DMS79 treated with DMSO at 0.1 percent for 48 hours (cell line): ENCODE measurements at regions not wholly inside any gene's neighbourhood (a gene's known extent, or its start where the extent isn't known, plus 50 kb on each side); places are given as distances from the start of the nearest gene placed in this dataset.
"Not testable (repeated sequence)": the region's sequence is repeated elsewhere in the genome, so short reads cannot be mapped to it uniquely, and the experiment has no call there.

Source experiments
- DNase-seq: peaks from one replicate; lab custom pipeline; 2025; lab: John Stamatoyannopoulos, UW

DNA sequence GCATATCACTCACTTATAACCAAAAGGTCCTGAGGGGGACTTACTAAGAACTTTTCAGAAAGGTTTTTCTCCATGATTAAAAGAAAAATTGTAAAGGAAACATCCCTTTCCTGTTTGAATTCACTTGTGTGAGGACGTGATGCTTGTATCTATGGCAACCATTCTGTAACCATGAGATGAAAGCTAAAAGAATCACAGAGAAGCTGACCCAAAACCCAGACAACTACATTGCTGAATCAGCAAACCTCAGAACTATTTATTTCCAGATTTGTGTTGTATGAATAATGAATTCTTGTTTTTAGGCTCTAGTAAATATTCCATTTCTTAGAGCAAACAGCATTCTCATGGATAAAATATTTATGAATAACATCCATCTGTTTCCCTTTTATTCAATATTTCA lies 91.2 kb downstream of the RCHY1 start:
- DNase-seq: no peak

DNA sequence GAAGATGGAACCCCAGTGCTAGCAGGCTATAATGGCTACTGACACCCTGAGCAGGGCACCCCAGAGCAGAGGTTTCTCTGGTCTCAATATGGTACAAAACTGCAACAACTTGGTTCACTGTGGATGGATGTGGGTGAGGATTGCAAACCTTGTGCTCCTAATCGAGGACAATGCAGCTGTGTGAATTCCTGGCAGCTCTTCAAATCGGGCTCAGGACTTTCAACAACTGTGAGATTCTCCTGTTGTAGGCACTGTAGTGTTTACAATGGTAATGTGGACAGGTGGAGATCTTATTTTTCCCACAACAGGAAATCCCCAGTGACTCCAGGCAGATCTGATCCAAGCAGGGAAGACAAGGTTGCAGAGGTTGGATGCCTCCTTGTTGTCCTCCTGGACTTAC lies 101.5 kb downstream of the RCHY1 start:
- no peak for DNase-seq

DNA sequence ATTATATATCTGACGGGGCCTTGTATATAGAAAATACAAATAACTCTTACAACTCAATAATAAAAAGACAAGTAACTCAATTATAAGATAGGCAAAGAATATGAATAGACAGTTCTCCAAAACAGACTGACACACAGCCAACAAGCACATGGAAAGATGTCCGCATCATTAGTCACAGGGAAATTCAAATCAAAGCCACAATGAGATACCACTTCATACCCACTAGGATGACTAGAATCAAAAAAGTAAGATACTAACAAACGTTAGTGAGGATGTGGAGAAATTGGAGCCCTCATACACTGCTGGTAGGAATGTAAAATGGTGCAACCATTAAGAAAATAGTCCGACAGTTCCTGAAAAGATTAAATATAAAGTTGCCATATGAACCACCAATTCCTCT lies 115.7 kb downstream of the RCHY1 start:
- DNase-seq: no peak

DNA sequence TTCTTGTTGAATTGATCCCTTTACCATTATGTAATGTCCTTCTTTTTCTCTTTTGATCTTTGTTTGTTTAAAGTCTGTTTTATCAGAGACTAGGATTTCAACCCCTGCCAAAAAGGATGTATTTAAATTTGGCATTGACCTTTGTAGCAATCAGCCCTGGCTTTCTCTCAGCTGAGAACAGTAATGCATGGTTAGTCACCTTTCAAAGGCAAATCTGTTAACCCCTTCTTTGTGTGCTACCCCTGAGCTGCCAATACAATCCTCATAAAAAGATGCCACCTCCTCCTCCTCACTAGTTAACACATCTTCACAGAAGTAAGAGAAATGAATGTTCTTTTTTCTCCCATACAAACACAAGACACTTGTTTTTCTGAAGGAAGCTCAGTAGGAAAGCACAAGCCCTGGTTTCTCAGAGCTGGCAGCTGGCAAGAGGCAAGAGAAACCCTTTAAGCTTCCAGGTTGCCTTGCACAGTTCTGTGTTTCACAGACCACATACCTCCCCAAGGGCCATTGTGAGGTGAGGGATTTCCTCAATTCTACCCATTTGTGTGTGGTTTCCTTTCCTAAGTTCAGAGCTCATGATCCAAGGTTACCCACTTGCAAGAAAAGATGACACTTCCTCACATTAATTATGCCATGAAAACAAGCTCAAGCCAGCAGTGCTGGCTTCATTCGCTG lies 122.6 kb downstream of the RCHY1 start:
- DNase-seq: no peak

DNA sequence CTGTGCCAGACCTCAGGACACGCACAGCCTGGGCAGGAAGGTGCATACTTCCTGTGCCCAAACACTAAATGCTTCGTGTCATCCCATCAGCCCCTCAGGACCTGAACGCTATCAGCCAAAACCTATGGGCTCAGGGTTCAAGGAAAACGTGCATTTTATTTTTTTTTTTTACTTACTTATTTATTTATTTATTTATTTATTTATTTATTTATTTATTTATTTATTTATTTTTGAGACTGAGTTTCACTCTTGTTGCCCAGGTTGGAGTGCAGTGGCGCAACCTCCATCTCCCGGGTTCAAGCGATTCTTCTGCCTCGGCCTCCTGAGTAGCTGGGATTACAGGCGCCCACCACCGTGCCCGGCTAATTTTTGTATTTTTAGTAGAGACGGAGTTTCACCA lies 127.8 kb downstream of the RCHY1 start:
- DNase-seq: not testable (repeated sequence)

DNA sequence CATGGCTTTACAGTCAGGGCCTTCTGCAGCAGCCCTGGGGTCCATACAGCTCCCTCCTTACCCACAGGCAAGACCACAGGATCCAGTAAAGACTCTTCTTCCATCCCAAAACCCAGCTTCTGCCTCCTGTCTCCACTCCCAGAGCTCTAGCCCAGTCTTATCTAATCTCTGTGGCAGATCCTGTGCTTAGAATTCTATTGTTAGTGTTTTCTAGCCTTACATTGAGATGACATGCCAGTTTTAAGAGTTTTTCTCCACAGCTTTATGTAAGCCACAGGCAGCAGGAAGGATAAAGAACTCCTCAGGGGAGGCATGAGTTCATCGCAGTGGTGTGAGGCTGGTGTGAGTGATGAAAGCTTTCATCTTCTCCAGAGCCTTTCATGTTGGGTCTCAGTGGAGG lies 129.1 kb downstream of the RCHY1 start:
- no peak for DNase-seq

DNA sequence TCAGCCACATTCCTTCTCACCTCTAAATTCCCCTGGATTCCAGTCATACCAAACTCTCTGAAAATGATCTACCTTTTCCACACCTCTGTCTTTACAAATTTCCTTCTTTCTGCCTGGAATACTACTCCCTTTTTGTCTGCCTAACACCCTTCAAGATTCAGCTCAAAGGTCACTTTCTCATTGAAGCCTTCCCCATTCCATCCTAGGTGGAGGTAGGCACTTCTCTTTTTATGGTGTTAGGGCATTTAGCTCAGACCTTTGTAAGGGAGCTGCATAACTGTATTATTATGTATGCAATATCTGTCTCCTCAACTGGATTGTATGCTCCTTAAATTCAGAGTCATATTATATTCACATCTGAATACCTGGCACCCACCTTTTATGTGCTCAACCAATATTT lies 137.7 kb downstream of the RCHY1 start:
- no peak for DNase-seq

DNA sequence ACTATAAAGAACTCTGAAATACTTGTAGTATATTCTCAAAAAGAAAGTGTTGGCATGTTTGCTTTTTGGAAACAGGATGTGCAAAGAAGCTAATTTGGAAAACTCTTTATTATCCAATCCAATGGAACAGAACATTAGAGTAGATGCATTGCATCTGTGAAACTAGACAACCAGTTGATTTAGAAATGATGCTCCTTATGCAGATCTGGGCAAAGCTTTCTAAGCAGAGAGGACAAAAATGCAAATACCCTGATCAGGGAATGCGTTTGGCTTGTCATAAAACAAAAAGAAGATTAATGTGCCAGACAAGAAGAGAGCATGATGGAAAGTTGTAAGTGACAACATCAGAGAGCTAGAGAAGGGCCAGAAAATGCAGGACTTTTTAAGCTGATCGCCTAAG lies 142.3 kb downstream of the RCHY1 start:
- no peak for DNase-seq

DNA sequence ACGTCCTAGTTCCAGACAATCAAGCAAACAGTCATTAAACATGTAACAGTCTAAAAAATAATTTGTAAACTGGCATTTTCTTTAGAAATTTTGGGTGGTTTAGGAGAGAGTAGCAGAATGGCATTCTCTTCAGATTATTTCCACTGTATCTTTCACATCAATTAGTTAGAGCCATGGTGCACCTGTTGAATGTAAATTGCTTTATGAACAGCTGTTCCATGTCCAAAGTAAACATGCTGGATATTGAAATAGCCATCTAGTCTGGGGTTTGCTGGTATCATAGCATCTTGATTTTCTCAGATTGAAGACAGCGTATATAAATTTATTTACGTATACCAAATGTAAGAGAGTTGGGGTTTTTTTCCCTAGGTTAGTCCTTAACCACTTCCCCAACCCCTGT lies 143.6 kb downstream of the RCHY1 start:
- no peak for DNase-seq

DNA sequence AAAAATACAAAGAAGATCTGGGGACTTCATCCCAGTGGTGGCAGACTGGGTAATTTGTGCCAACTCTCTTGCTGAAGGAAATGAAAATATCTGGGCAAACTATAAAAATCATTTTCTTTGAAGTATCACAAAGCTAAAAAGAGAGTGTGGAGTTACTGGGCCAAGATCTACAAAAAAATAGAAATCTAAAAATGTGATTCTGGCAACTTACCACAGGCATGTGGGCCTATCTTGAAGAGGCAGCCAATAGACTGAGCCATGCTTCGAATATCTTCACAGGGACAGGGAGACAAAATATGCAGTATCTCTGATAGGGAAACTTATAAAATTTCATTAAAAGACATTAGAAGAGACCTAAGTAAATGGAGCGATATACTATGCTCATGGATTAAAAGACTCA lies 168.8 kb downstream of the RCHY1 start:
- DNase-seq: no peak

DNA sequence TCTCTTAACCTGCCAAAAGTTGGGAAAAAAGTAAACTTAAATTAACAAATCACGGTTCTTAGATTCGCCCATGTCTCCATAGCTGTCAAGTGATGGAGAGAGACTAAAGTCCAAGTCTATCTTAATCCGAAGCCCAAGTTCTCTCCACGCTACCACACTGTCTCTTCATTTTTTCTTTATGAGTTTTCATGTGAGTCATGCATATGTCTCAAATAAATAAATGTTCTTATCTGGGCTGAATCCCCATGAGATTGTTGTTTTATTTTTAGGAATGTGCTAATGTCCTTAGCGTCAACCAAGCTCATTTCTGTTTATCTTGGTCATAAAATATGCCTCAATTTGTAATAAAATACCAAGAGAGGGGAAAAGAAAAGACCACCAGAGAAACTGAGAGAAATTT lies 169.3 kb downstream of the RCHY1 start:
- DNase-seq: no peak

DNA sequence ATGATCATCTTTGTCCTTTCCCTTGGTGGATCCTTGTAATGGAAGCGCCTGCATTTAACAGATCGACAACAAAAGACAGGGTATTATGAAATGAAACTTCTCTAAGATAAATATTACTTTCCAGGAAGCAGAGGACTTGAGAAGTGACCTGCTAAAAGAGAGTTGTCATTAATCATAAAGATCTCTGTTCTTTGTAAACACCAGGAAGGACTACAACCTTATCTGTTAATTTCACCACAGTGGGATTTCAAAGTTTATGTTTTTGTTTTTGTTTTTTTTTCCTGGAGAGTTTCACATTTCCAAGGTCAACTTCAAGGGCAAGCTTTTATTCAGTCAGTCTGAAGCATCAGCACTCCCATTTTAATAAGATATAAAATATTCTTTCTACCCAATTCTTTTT lies 170.9 kb downstream of the RCHY1 start:
- DNase-seq: no peak

DNA sequence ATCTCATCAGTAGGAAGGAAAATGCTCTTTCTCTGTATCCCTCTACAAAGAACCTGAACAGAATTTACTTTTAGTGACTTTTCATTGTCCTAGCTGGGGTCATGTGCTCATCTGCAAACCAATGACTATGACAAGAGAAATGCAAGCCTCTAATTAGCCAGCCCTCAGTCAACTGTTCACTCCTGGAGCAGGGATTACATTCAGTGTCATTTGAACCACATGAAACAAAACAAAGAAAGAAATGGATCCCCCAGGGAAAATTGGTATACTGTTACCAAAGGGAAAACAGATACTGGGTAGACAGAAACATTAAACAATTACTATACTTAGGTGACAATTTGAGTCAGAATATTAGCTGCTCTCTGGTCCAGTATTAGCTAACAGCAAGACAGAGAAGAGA lies 173.6 kb downstream of the RCHY1 start:
- DNase-seq: no peak

DNA sequence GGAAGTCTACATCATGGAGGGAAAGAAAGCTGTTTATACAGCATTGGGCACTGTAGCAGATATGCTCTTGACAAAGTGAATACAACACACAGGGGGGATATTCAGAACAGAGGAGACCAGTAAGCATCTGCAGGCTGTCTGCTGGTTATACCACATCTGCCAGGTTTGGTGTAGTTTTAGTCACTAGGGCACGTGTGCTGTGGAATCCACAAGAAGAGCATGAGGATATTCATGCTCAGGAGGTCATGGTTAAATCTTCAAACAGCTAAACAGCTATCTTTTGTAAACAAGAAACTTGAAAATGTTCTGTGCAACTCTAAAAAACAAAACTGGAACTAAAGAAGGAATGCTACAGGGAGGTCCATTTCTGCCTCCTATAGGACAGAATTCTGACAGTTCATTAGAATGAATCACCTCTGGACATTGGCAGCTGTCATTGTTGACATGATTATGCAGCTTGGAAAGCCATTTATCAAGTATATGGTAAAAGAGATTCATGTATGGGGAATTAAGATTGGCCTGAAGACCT lies 175.8 kb downstream of the RCHY1 start:
- no peak for DNase-seq

DNA sequence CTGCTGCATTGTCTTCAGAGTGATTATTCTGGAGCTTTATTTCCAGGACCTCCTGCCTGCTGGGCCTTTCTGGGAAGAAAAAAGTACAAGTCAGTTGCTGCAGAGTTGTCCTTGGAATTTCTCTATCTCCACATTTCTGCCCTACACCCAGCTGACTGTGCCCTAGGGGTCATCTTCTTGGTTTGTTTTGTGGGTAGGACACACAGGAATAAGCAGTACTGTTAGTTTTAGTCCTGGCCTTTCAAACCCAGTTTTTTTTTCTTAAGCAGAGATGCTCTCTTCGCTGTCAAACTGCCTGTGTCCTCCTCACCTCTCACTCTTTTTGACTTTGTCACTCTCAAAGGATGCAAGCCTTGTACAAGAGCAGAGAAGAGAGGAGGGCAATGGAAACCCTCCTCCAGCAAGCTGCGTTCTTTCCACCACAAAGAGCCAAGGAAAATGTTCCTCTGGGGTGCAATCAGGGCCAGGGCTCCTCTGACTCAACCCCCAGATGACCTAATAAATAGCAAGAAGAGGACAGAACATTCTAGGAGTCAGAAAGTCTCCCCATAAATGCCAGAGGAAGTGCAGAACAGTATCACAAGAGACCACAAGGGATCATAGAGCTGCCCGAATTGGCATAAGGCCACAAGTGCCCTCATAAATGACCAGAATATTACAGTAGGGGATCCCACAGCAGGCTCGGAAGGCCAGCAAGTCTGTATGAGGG lies 186.2 kb downstream of the RCHY1 start:
- DNase-seq: no peak

DNA sequence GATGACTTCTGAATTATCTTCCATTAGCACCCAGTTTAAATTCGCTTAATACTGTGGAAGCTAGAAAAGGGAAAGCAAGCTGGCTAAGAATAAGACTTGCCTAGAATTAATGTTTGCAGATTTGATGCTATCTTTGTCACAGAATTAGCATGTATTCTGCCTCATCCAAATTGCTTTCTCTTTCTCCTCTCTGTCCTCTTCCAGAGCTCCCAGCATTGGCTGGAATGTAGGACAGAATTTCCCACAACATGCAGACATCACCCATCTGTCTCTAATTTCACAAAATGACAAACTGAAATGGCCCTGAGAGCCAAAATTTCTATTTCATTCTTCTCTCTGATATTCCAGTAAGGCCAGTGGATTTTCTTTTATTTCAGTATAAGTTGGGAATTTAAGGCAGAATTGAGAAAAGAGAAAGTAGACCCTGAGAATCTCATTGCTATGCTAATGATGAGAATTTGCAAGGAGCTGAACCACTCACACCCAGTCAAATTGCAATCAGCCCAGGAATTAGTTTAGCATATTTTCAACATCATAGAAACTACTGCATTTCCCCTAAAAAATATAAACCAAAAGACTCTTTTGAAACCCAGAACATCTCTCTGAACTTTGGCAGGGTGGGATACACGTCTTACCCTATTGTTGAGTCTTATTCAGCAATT lies 188.8 kb downstream of the RCHY1 start:
- no peak for DNase-seq

DNA sequence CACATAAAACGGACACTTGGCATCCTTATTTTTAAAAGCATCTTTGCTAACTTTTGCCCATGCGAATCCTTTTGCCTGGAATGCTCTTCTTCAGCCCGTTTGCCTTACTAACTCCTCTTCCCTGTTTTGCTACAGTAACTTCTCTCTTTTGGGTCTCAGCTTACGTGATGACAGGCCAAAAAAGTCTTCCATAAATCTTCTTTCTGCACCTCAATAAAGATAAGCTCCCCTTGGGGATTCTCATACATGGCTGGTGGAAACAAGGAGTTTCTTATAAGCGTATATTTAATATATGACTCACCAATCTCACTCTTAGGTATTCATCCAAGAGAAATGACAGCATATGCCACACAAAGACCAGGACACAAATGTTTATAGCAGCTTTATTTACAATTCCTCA lies 192.7 kb downstream of the RCHY1 start:
- DNase-seq: no peak

DNA sequence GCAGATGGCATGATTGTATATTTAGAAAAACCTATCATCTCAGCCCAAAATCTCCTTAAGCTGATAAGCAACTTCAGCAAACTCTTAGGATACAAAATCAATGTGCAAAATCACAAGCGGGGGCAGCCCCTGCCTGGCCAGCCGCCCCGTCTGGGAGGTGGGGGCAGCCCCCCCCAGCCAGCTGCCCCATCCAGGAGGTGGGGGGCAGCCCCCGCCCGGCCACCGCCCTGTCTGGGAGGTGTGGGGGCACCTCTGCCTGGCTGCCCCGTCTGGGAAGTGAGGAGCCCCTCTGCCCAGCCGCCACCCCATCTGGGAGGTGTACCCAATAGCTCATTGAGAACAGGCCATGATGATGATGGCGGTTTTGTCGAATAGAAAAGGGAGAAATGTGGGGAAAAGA lies 196.6 kb downstream of the RCHY1 start:
- not testable (repeated sequence) for DNase-seq

DNA sequence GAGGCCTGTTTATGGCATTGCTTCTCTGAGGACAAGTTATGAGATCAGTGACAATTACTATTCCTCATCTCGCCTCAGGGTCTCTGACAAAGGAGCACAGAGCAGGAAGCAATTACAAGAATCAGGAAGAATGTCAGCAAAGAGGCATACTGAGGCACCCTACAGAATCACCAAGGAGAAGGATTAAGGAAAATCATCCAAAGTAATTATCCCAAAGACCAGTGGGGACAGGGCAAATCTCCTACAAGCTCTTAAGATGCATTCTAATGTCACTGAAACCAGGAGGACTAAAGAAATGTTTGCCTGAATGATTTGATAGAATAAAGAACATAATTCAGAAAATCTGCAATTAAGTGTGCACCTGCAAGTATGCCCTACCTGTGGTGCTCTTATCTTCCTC lies 206.2 kb downstream of the RCHY1 start:
- no peak for DNase-seq

DNA sequence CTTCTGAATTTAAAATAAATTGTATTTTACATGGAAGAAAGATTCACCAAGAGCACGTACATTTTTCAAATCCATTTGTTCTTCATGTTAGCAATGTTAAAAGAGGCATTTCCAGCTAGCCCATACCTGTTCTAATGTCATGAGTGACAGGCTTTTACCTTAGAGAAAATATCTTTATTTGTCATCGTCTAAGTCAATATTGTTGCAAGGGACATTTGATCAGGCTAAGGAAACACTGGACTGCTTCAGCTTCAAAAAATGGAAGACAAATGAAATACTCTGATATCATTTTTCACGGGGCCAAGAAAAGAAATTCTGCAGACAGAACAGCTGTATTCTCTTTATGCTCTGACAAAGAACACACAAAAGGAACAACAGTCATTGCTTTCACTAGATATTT lies 207.7 kb downstream of the RCHY1 start:
- no peak for DNase-seq

DNA sequence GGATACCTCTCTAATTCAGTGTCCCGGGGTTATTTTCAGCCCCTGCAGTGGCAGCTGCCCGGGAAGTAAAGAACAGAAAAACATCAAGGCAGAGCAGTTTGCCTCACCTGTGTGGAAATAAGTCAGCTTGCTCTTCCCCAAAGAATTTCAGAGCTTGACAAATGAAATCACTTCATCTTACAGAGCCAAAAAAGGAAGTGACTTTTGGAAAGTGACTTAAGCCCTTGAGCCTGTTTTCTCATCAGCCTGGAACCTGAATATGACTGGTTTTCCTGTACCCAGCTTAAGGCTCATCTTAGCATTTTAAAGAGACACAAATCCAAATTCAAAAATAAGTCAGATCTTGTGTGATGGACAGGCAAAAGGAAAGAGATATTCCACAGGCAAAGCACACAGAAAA lies 211.6 kb downstream of the RCHY1 start:
- DNase-seq: no peak

DNA sequence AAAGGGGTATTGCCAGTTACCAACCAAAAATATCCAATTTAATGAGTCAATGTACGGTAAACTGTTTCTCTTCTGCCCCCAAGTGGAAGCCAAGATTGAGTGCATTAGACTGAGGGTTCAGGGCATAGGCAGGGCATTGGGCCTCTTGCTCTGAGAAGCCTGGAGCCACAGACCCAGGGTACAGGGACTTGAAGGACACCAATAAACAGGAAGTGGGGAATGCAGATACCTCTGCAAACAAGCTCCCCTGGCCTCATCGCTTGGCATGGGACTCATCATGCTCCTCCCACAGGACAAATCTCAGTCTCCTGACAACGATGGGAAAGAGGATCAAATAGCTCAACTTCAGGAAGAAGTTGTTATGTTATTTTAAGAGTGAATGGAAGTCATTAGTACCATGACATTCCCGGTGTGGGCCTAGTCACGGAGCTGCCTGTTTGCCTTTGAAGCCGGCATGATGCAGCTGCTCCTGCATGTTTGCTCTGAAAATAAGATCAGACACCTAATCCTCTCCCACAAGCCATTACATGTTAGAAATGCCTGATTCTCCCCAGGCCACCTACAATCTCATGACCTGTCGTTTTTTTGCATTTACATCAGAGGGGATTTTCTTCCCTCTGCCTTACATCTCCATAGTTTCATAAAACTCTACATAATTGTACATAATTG lies 224.2 kb downstream of the RCHY1 start:
- DNase-seq: no peak
